Esophagus muscularis mucosa (tissue), 4 donors: ENCODE measurements at regions not wholly inside any gene's neighbourhood (a gene's known extent, or its start where the extent isn't known, plus 50 kb on each side); places are given as distances from the start of the nearest gene placed in this dataset.

Experiments used
- EP300 ChIP-seq: sonication (generic); formaldehyde crosslinking; IDR thresholded peaks from one replicate; pipeline ENCODE4 v1.6.1; 2017; ENCODE audit warnings: antibody characterized with exemption
- POLR2A ChIP-seq: fragments of 450-650 bp; IDR thresholded peaks from one replicate; pipeline ENCODE4 v1.6.1; 2017; ENCODE audit warnings: antibody characterized with exemption, moderate library complexity, mild to moderate bottlenecking, low read depth
- TF ChIP-seq, protein P1 (sequence below), 3 experiments: fragments of 200-600 bp in 2 of 3; fragments of 450-650 bp in 1 of 3; sonication (generic) in 2 of 3; IDR thresholded peaks; one replicate each; pipeline ENCODE4 v1.5.1; 2017 to 2019; ENCODE audit warnings: antibody characterized with exemption in 3 of 3, mild to moderate bottlenecking in 2 of 3, moderate library complexity in 1 of 3

DNA sequence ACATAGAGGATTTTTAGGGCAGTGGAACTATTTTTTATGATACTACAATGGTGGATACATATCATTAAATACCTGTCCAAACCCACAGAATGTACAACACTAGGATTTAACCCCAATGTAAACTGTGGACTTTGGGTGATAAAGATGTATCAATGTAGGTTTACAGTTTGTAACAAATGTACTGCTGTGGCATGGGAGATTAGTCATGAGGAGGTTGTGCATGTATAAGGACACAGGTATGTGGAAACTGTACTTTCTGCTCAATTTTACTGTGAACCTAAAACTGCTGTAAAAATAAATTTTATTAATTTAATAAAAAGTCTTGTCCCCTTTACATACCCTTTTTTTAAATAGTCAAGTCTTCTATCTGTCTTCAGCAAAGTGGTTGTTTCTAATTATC is 322.5 kb upstream of the EPHA3 start:
- TF ChIP-seq, protein P1, sequence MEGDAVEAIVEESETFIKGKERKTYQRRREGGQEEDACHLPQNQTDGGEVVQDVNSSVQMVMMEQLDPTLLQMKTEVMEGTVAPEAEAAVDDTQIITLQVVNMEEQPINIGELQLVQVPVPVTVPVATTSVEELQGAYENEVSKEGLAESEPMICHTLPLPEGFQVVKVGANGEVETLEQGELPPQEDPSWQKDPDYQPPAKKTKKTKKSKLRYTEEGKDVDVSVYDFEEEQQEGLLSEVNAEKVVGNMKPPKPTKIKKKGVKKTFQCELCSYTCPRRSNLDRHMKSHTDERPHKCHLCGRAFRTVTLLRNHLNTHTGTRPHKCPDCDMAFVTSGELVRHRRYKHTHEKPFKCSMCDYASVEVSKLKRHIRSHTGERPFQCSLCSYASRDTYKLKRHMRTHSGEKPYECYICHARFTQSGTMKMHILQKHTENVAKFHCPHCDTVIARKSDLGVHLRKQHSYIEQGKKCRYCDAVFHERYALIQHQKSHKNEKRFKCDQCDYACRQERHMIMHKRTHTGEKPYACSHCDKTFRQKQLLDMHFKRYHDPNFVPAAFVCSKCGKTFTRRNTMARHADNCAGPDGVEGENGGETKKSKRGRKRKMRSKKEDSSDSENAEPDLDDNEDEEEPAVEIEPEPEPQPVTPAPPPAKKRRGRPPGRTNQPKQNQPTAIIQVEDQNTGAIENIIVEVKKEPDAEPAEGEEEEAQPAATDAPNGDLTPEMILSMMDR (IDR thresholded peaks at IDR 0.05) = no peak
- no peak for TF ChIP-seq EP300
- no peak for TF ChIP-seq POLR2A
